ENCODE measurements at regions not wholly inside any gene's neighbourhood (a gene's known extent, or its start where the extent isn't known, plus 50 kb on each side); places are given as distances from the start of the nearest gene placed in this dataset.
A peak's percentile ranks its signal among the peaks of the same experiment; 100 is the strongest.

DNA sequence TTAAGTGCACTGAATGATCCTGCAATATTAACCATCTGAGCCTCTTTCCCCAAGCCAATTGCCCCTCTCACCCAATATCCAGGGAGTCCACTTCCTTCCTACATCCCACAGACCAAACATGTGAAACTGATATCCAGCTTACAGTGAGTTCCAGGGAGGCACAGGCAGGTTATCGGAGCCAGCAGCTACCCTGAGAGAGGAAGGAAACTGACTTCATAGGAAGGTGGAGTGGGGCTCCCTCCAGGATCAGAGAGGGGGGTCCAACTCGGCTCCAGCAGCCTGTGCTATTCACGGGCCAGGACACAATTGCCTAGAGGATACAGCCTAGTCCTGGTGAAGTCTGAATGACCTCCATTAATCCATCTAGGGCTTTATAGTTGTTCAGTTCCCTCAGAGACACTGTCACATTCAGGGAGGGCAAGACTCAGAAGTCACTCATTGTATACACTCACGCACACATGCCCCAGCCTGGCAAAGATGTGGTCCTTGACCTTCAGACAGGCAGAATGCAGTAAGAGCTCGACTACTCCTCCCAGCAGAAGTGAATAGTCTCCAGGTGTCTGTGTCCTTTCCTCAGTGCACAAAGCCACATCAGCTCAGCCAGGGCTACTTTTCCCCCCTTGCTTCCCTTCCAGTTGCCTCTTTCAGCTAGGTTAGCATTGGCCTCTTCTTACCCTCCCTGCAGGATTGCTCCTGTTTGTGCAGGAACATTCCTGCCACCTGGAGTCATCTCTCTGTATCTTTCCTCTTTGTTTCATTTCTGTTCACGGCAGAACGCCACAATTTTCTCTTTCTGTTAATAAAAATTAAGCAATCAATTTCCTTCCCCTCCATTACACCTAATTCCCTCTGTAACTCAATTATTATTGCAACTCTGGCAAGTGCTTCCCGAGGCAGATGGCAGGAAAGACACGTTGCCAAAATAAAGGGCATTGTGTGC, 501.7 kb downstream of the ARHGEF28 start:
- no peak for TF ChIP-seq POLR2AphosphoS5 (IDR thresholded peaks at IDR 0.05; ENCODE audit: low read depth)
- TF ChIP-seq CTCF (conservative IDR thresholded peaks at IDR 0.05; ENCODE audit: low read depth in 2 of 2) = peak in 1 of 2 experiments; percentile 40; a peak in 3 of 4 replicates

Data from GM23338 (cell line).